PC-3 (cell line): ENCODE measurements at regions not wholly inside any gene's neighbourhood (a gene's known extent, or its start where the extent isn't known, plus 50 kb on each side); places are given as distances from the start of the nearest gene placed in this dataset.

Experiments used
- ATAC-seq: fragments of 200-7000 bp; cut with Tn5 transposase; 2 replicates; pipeline ENCODE4 v1.9.1; 2020; ENCODE audit warnings: mild to moderate bottlenecking, moderate library complexity
- BruUV-seq: library from RNA; stranded (reverse); fragments of 400-500 nt; replicated peaks from 2 replicates; lab custom pipeline; 2021; lab: Mats Ljungman, UMichigan
- CTCF ChIA-PET: fragments of 300-600 bp; sonication (Branson Sonifier 250); formaldehyde crosslinking; loops from one replicate; lab custom pipeline; 2022; ENCODE audit warnings: antibody characterized with exemption; lab: Charles Lee
- POLR2A ChIA-PET: fragments of 300-600 bp; sonication (Branson Sonifier 250); formaldehyde crosslinking; loops from one replicate; lab custom pipeline; 2022; ENCODE audit warnings: antibody characterized with exemption; ENCODE audit not compliant: unreplicated experiment; lab: Charles Lee
- DNase-seq: peaks from one replicate; pipeline ENCODE4 v3.0.0-alpha.2; 2015
- H2AFZ ChIP-seq: fragments of 300-600 bp; sonication (generic); 2 replicates; pipeline ENCODE4 v1.6.0; 2016; ENCODE audit warnings: antibody characterized with exemption, low read length
- H3F3A ChIP-seq: fragments of 300-600 bp; sonication (generic); one replicate; pipeline ENCODE4 v1.6.0; 2017; ENCODE audit warnings: antibody characterized with exemption, low read length, control low read depth, mild to moderate bottlenecking; ENCODE audit not compliant: unreplicated experiment
- H3K27ac ChIP-seq: fragments of 300-600 bp; sonication (generic); 2 replicates; pipeline ENCODE4 v1.5.1; 2016; ENCODE audit warnings: mild to moderate bottlenecking, low read length
- H3K27me3 ChIP-seq: fragments of 300-600 bp; sonication (generic); 2 replicates; pipeline ENCODE4 v1.6.1; 2016; ENCODE audit warnings: low read length, mixed read lengths
- H3K36me3 ChIP-seq: fragments of 300-600 bp; sonication (generic); 2 replicates; pipeline ENCODE4 v1.6.1; 2016; ENCODE audit warnings: low read depth, mixed run types, low read length, mixed read lengths
- H3K4me1 ChIP-seq: fragments of 300-600 bp; sonication (generic); 2 replicates; pipeline ENCODE4 v1.5.1; 2016; ENCODE audit warnings: low read length; ENCODE audit not compliant: insufficient read depth
- H3K4me2 ChIP-seq: fragments of 300-600 bp; sonication (generic); 2 replicates; pipeline ENCODE4 v1.6.0; 2016; ENCODE audit warnings: low read length
- H3K4me3 ChIP-seq: fragments of 300-600 bp; sonication (generic); 2 replicates; pipeline ENCODE4 v1.5.1; 2016; ENCODE audit warnings: mild to moderate bottlenecking, low read length, mixed read lengths
- H3K79me2 ChIP-seq: fragments of 300-600 bp; sonication (generic); 2 replicates; pipeline ENCODE4 v1.6.1; 2017; ENCODE audit warnings: low read length, mixed read lengths
- H3K9ac ChIP-seq: fragments of 300-600 bp; sonication (generic); 2 replicates; pipeline ENCODE4 v1.6.0; 2016; ENCODE audit warnings: mild to moderate bottlenecking, low read length
- H3K9me2 ChIP-seq: fragments of 300-600 bp; sonication (generic); replicated peaks from 2 replicates; pipeline ENCODE4 v1.6.1; 2016; ENCODE audit warnings: mixed run types, low read length, mixed read lengths
- H3K9me3 ChIP-seq: fragments of 300-600 bp; sonication (generic); 2 replicates; pipeline ENCODE4 v1.6.1; 2016; ENCODE audit warnings: low read length, mixed read lengths
- H4K20me1 ChIP-seq: fragments of 300-600 bp; sonication (generic); 2 replicates; pipeline ENCODE4 v1.6.1; 2016; ENCODE audit warnings: low read length, mixed read lengths
- EZH2 ChIP-seq: fragments of 300-600 bp; sonication (generic); IDR thresholded peaks from one replicate; pipeline ENCODE4 v1.6.1; 2017; ENCODE audit warnings: antibody characterized with exemption, mild to moderate bottlenecking, low read length; ENCODE audit not compliant: unreplicated experiment
- EZH2phosphoT487 ChIP-seq: fragments of 300-600 bp; sonication (generic); IDR thresholded peaks from 2 replicates; pipeline ENCODE4 v1.6.1; 2018; ENCODE audit warnings: mild to moderate bottlenecking, antibody characterized with exemption, low read length, borderline replicate concordance
- intact Hi-C: fragments of 100-400 bp; cut with micrococcal nuclease; formaldehyde crosslinking; loops from 2 replicates; pipeline ENCODE4 v1.9.0; 2023
- TF ChIP-seq, protein P1 (sequence below): fragments of 300-600 bp; sonication (generic); conservative IDR thresholded peaks from 2 replicates; pipeline ENCODE4 v1.5.1; 2017; ENCODE audit warnings: antibody characterized with exemption, low read depth, mild to moderate bottlenecking, low read length

DNA sequence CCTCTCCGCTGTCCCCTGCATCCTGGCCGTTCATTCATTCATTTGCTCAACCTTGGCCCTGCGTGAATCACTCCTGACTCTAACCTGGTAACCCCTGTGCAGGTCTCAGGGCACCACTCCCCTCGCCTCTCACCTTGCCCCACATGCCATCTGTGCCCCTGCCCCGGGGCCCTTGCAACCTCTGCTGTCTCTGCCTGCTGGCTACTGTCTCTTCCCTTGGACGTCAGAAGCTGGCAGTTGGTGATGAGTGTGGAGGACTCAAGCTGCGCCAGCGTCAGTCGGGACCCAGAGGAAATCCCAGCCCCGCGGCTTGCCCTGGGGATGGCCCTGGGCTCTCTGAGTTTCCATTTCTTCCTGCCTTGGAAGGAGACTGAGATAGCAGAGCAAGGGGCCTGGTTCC, 154.9 kb downstream of the OLFM1 start:
- no TSS peak for BruUV-seq
- H3K9me3 ChIP-seq = no peaks in the 10 kb centered on the region
- no peak for TF ChIP-seq EZH2
- TF ChIP-seq EZH2phosphoT487 = no peak
- TF ChIP-seq, protein P1, sequence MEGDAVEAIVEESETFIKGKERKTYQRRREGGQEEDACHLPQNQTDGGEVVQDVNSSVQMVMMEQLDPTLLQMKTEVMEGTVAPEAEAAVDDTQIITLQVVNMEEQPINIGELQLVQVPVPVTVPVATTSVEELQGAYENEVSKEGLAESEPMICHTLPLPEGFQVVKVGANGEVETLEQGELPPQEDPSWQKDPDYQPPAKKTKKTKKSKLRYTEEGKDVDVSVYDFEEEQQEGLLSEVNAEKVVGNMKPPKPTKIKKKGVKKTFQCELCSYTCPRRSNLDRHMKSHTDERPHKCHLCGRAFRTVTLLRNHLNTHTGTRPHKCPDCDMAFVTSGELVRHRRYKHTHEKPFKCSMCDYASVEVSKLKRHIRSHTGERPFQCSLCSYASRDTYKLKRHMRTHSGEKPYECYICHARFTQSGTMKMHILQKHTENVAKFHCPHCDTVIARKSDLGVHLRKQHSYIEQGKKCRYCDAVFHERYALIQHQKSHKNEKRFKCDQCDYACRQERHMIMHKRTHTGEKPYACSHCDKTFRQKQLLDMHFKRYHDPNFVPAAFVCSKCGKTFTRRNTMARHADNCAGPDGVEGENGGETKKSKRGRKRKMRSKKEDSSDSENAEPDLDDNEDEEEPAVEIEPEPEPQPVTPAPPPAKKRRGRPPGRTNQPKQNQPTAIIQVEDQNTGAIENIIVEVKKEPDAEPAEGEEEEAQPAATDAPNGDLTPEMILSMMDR = no peak
- no peak overlapping the region for H2AFZ ChIP-seq
- H3K4me1 ChIP-seq = no peaks in the 10 kb centered on the region
- no peak overlapping the region for H3K27ac ChIP-seq
- ATAC-seq (no peak), DNase-seq (no peak)
- H4K20me1 ChIP-seq = no peaks in the 10 kb centered on the region
- no peaks in the 10 kb centered on the region for H3K79me2 ChIP-seq
- no peaks in the 10 kb centered on the region for H3K36me3 ChIP-seq
- H3K4me3 ChIP-seq = no peak overlapping the region
- ChIA-PET POLR2A (no interaction called here), CTCF (no interaction called here)
- H3F3A ChIP-seq = no peaks in the 10 kb centered on the region
- H3K9ac ChIP-seq = no peak overlapping the region
- no peak overlapping the region for H3K4me2 ChIP-seq
- intact Hi-C loops = no loop called here
- H3K9me2 ChIP-seq = no peaks in the 10 kb centered on the region
- H3K27me3 ChIP-seq = peaks cover 46% of the 10 kb centered on the region

DNA sequence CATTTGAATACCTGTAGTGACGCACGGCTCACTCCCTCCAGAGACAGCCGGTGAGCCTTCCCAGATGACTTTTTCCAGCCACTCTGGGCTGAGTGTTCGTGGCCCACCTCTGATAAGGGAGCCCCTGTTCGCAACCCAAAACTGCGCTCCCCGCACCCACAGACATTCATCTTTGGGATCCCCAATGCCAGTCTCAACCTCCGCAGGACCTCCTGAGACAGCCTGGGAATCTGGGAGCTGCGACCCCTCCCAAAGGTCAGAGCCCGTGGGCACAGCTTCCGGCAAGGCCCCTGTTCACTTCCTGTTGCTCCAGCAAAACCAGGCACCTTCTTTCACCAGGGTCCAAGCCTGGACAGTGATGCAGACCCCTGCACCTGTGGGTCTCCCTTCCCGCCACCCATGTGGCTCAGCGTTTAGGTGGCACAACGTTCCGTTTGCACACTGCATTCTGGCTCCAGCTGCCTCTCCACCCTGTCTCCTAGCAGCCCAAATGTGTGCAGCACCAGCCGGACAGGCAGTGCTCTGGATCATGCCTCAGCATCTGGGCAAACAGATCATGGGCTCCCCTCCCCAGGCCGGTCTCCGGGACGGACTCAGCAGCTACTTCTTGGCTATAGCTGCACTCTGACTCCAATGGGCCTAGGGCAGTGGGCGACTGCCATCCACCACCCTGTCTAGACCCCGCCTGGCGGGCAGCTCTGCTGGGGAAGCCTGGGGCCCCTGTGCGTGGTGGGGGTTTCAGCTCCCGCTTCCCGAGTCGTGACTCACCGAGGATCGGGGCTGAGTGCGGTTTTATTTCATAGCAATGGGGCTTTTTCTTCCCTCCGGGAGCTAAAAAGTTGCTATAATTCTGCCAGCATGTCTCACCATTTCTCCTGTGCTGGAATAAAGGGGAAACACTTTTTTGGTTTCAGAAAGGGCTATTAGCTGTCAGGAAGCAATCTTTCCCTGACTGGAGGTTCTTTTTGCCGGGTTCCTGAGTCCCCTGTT, 156.0 kb downstream of the OLFM1 start:
- H3K9me2 ChIP-seq = no peaks in the 10 kb centered on the region
- ChIA-PET CTCF (no interaction called here), POLR2A (no interaction called here)
- no peaks in the 10 kb centered on the region for H4K20me1 ChIP-seq
- H3K36me3 ChIP-seq = no peaks in the 10 kb centered on the region
- no peaks in the 10 kb centered on the region for H3K9me3 ChIP-seq
- H3K4me1 ChIP-seq = no peaks in the 10 kb centered on the region
- TF ChIP-seq, protein P1 = no peak
- ATAC-seq = no peak
- no TSS peak for BruUV-seq
- no peaks in the 10 kb centered on the region for H3K79me2 ChIP-seq
- no peak for DNase-seq
- no peak overlapping the region for H2AFZ ChIP-seq
- intact Hi-C loops = no loop called here
- H3K4me2 ChIP-seq = no peak overlapping the region
- no peak overlapping the region for H3K4me3 ChIP-seq
- no peaks in the 10 kb centered on the region for H3F3A ChIP-seq
- H3K27ac ChIP-seq = no peak overlapping the region
- no peak overlapping the region for H3K9ac ChIP-seq
- H3K27me3 ChIP-seq = peaks cover 46% of the 10 kb centered on the region
